Calu3 (cell line): ENCODE measurements at regions not wholly inside any gene's neighbourhood (a gene's known extent, or its start where the extent isn't known, plus 50 kb on each side); places are given as distances from the start of the nearest gene placed in this dataset.

Experiments used
- BruUV-seq: library from RNA; stranded (reverse); fragments of 400-500 nt; replicated peaks from 2 replicates; lab custom pipeline; 2021; lab: Mats Ljungman, UMichigan
- CTCF ChIA-PET: fragments of 300-600 bp; sonication (Branson Sonifier 250); formaldehyde crosslinking; loops from one replicate; lab custom pipeline; 2022; ENCODE audit warnings: antibody characterized with exemption; lab: Charles Lee
- DNase-seq: peaks from one replicate; pipeline ENCODE4 v3.0.0; 2022
- H3K27ac Mint-ChIP-seq: one replicate; pipeline ENCODE4 v1.8.0; 2022; ENCODE audit warnings: mixed read lengths; ENCODE audit not compliant: unreplicated experiment
- H3K27me3 Mint-ChIP-seq: one replicate; pipeline ENCODE4 v1.8.0; 2022; ENCODE audit warnings: mixed read lengths; ENCODE audit not compliant: unreplicated experiment
- H3K36me3 Mint-ChIP-seq: one replicate; pipeline ENCODE4 v1.8.0; 2022; ENCODE audit warnings: mild to moderate bottlenecking, moderate library complexity, mixed read lengths; ENCODE audit not compliant: insufficient read depth, unreplicated experiment
- H3K4me1 Mint-ChIP-seq: one replicate; pipeline ENCODE4 v1.8.0; 2022; ENCODE audit warnings: mild to moderate bottlenecking, low read depth, mixed read lengths; ENCODE audit not compliant: unreplicated experiment
- H3K4me3 Mint-ChIP-seq: one replicate; pipeline ENCODE4 v1.8.0; 2022; ENCODE audit warnings: mild to moderate bottlenecking, low read depth, moderate library complexity, mixed read lengths; ENCODE audit not compliant: unreplicated experiment
- H3K9me3 Mint-ChIP-seq: one replicate; pipeline ENCODE4 v1.8.0; 2022; ENCODE audit warnings: low read depth, mixed read lengths; ENCODE audit not compliant: unreplicated experiment
- intact Hi-C: fragments of 100-400 bp; cut with micrococcal nuclease; formaldehyde crosslinking; loops from one replicate; pipeline ENCODE4 v1.10.0; 2022; ENCODE audit not compliant: unreplicated experiment
- TF ChIP-seq, protein P1 (sequence below): fragments of 200-600 bp; IDR thresholded peaks from one replicate; pipeline ENCODE4 v1.8.0; 2022; ENCODE audit warnings: antibody characterized with exemption; ENCODE audit not compliant: unreplicated experiment

DNA sequence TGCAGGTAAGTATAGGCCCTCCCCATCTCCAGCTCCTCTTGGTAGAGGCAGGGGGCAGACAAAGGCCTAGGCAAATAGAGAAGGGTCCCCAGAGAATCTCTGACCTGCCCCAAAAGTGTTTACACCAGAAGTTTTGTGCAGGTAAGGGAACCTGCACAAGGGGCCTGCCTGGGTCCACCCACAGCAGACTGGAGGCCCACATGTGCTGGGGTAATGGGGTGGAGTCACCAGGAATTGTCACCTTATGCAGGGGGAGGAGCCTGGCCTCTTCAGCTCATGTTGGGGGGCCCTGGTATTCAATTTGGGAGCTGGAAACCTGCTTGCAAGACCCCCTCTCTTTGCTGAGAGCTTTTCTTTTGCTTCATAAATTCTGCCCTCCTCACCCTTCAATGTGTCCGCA is 302.7 kb downstream of the ZEB1 start:
- Mint-ChIP-seq H3K4me1 (no peaks in the 10 kb centered on the region), H3K27me3 (peaks cover 16% of the 10 kb centered on the region), H3K36me3 (no peaks in the 10 kb centered on the region), H3K9me3 (peaks cover 6% of the 10 kb centered on the region), H3K27ac (no peak overlapping the region), H3K4me3 (no peak overlapping the region)
- CTCF ChIA-PET: no interaction called here
- TF ChIP-seq, protein P1, sequence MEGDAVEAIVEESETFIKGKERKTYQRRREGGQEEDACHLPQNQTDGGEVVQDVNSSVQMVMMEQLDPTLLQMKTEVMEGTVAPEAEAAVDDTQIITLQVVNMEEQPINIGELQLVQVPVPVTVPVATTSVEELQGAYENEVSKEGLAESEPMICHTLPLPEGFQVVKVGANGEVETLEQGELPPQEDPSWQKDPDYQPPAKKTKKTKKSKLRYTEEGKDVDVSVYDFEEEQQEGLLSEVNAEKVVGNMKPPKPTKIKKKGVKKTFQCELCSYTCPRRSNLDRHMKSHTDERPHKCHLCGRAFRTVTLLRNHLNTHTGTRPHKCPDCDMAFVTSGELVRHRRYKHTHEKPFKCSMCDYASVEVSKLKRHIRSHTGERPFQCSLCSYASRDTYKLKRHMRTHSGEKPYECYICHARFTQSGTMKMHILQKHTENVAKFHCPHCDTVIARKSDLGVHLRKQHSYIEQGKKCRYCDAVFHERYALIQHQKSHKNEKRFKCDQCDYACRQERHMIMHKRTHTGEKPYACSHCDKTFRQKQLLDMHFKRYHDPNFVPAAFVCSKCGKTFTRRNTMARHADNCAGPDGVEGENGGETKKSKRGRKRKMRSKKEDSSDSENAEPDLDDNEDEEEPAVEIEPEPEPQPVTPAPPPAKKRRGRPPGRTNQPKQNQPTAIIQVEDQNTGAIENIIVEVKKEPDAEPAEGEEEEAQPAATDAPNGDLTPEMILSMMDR: no peak
- intact Hi-C loops: no loop called here
- no TSS peak for BruUV-seq
- DNase-seq: no peak

DNA sequence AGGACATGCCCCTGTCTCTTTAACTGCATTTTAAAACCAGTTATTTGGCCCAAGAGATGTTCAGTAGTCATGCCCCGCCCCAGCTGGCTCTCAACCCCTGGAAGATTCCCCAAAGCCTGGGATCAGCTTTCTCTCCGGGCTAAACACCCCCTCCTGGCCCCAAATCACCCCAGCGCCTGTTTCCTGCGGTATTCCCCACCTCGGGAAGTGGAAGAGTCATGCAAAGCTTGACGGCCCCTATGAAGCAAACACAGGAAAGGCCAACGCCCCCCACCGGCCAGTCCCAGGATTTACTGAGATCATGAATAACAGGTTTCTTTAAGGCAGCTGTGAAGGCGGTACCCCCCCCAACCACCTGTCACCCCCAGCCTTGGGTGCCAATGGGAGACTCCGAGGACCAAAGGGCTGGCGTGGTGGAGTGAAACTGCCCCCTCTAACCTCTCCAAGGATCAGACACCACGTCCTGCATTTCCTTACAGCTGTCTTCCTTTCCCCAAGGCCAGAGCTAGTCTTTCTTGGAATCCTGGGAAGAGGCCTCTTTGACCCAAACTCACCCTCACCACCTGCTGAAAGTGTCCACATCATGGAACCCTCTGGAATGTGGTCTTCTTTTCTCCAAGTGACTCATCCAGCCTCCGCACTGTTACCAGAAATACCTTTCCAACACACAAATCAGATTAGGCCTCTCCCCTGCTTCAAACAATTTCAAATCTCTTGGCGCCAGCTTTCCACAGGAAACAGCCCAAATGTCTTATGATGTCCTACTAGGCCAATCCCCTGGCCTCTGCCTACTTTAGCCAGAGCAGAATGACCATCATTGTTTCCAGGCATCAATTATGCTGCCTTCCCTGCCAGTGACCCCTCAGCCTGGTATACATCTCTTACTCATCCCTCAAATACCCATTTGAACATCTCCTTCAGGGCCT is 301.5 kb downstream of the ZEB1 start:
- Mint-ChIP-seq H3K9me3 (no peaks in the 10 kb centered on the region), H3K4me1 (no peaks in the 10 kb centered on the region), H3K36me3 (no peaks in the 10 kb centered on the region), H3K4me3 (no peak overlapping the region), H3K27me3 (peaks cover 23% of the 10 kb centered on the region), H3K27ac (no peak overlapping the region)
- TF ChIP-seq, protein P1: no peak
- no TSS peak for BruUV-seq
- DNase-seq: no peak
- intact Hi-C loops: no loop called here
- CTCF ChIA-PET: interaction anchor here (0.6 kb wide), 1 partner anchor 423 kb away, joined by 3 read pairs; no protein-coding TSS in a partner anchor

DNA sequence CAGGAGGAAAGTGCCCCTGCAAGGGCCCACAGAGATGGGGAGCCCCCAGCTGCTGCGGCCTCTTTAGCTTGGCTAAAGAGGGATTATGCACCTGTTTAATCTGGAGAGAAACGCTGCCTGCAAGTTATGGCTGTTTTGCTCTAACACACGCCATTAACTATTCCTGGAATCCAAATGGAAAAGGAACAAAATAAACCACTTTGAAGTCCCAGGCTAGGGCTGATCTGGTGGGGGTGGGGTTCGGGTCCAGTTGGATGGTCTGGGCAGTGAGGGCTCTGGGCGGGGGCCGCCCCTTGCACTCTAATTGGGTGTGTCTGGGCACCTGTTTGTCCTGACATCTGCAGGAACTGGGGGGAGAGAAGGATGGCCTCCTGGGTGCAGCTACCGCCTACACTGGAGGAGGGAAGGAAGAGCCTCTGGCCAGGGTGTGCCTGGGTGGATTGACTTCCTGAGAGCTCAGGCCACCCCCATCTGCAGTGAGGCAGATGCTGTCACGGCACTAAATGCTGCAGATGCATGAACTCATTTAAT is 300.6 kb downstream of the ZEB1 start:
- no peaks in the 10 kb centered on the region for H3K9me3 Mint-ChIP-seq
- TF ChIP-seq, protein P1: no peak
- peaks cover 23% of the 10 kb centered on the region for H3K27me3 Mint-ChIP-seq
- DNase-seq: no peak
- H3K4me1 Mint-ChIP-seq: no peaks in the 10 kb centered on the region
- no peak overlapping the region for H3K4me3 Mint-ChIP-seq
- intact Hi-C loops: no loop called here
- no peak overlapping the region for H3K27ac Mint-ChIP-seq
- CTCF ChIA-PET: interaction anchor here (0.7 kb wide), 1 partner anchor 526 kb away, joined by 3 read pairs; no protein-coding TSS in a partner anchor
- BruUV-seq: no TSS peak
- H3K36me3 Mint-ChIP-seq: no peaks in the 10 kb centered on the region

DNA sequence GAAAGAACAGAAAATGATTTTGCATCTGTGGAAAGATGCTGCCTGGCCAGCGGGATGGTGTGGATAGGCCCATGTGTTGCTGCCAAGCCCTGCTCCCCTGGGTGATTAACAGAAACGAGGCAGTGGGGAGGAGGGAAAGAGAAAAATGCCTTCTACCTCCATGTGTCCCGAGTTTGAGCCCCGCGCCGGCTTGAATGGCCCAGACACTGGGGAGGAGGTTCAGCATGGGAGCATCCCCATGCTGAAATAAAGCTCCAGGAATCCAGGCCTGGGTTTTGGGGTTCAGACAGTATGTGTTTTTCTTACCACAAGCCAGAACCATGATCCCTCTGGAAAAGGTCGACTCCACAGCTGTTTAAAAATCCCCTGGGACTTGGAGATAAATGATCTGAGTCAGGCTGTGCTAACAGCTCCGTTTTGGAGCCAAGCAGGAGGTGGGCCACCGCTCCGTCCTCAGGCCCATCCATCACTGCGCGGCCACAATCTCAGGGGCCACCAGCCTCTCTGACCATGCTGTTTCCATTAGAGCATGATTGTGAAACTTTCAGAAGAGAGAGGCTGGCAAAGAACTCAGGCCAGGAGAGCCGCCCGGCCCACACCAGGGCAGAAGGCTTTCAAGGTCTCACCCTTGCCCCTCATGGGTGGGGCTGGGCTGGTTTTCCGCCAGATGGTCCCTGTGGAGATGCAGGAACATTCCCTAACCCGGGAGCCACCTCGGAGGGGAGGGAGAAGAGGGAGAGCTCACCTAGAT is 299.7 kb downstream of the ZEB1 start:
- DNase-seq: no peak
- CTCF ChIA-PET: no interaction called here
- no peaks in the 10 kb centered on the region for H3K9me3 Mint-ChIP-seq
- no peak overlapping the region for H3K4me3 Mint-ChIP-seq
- TF ChIP-seq, protein P1: no peak
- peaks cover 23% of the 10 kb centered on the region for H3K27me3 Mint-ChIP-seq
- intact Hi-C loops: no loop called here
- H3K27ac Mint-ChIP-seq: no peak overlapping the region
- no peaks in the 10 kb centered on the region for H3K4me1 Mint-ChIP-seq
- no TSS peak for BruUV-seq
- H3K36me3 Mint-ChIP-seq: no peaks in the 10 kb centered on the region
